ENCODE measurements at regions not wholly inside any gene's neighbourhood (a gene's known extent, or its start where the extent isn't known, plus 50 kb on each side); places are given as distances from the start of the nearest gene placed in this dataset.

DNA sequence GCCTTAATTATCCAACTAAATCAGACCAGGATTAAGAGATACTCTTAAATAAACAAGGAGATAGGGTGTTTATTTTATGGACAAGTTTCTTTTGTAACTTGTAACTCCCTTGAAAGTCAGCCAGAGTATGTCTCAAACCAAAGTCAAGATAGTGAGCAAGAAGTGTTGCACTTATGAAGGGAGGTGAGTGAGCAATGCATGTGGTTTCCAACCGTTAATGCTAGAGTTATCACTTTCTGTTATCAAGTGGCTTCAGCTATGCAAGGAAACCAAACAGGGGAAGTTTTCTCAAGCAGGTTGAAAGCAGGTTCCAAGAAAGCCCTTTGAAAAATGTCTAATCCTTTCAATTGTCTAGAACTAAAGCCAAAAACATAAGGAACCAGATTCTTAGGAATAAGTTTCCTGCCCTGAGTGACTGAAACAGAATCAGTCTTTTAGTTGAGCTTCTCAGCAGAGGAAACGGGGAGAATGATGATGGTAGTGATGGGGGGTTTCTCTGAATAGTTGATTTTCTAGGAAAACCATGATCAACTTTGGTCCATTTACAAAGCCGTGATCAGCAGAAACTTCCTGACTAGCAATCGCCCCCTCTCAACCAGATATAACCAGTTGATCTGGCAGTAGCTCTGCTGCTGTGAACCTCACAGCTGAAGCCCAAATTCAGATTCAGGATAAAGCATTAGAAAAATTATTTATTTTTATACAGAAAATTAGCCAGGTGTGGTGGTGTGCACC lies 128.4 kb downstream of the DAD1 start:
- DNase-seq (ENCODE audit: low read depth in 4 of 4, low spot score in 2 of 4): no peak

GRCh38 chr14:22458737-22459136 lies 130.3 kb downstream of the DAD1 start:
- no peak for DNase-seq (ENCODE audit: low read depth in 4 of 4, low spot score in 2 of 4)

- no peak for DNase-seq (ENCODE audit: low read depth in 4 of 4, low spot score in 2 of 4)
Observed at GRCh38 chr14:22456998-22457594, 131.9 kb downstream of the DAD1 start.

DNA sequence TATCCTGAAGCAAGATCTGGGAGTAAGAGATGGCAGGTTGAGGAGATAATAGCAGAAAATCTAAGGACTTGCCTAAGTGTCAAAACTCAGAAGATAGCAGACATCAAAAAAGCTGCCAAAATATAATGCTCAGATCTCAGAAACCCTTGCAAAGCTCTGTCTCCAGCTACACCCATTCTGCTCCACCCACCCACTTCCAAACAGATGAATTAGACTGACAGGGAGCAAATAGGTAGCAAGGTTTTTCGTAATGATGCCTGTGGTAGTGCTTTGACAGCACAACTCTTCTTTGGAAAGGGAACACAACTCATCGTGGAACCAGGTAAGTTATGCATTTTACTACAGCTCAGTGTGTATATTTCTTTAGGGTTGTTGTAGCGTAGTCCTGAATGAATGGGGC lies 132.6 kb downstream of the DAD1 start:
- DNase-seq (ENCODE audit: low read depth in 4 of 4, low spot score in 2 of 4): no peak

- DNase-seq (ENCODE audit: low read depth in 4 of 4, low spot score in 2 of 4): no peak
Observed at GRCh38 chr14:22452330-22452729, 136.7 kb downstream of the DAD1 start.

- no peak for DNase-seq (ENCODE audit: low read depth in 4 of 4, low spot score in 2 of 4)
Observed at GRCh38 chr14:22450266-22450665, 138.8 kb downstream of the DAD1 start.

GRCh38 chr14:22449600-22449905 lies 139.5 kb downstream of the DAD1 start:
- no peak for DNase-seq (ENCODE audit: low read depth in 4 of 4, low spot score in 2 of 4)

DNA sequence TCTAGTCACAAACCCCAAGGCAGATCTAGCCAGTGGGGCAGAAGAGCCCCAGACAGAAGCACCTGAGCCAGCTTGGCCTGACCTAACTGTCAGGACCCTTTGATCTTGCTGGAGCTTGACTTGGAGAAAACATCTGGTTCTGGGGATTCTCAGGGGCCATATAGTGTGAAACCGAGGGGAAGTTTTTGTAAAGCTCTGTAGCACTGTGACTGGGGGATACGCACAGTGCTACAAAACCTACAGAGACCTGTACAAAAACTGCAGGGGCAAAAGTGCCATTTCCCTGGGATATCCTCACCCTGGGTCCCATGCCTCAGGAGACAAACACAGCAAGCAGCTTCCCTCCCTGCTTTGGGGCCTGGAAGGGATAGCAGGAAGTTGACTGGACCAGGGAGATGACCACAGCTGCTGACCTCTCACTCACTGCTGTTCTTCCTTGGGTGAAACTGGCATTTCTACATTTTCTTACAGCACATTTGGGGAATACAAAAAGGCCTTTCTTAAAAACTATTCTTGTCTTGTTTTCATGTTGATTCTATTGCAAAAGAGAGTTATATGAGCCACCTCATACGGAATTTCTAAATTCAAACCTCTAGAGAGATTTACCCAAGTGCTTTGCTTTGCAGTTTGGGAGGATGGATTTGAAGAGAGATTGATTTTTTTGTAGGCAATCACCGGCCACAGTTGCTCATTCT lies 140.0 kb downstream of the DAD1 start:
- no peak for DNase-seq (ENCODE audit: low read depth in 4 of 4, low spot score in 2 of 4)

- no peak for DNase-seq (ENCODE audit: low read depth in 4 of 4, low spot score in 2 of 4)
Observed at GRCh38 chr14:22448035-22448904, 140.8 kb downstream of the DAD1 start.

DNA sequence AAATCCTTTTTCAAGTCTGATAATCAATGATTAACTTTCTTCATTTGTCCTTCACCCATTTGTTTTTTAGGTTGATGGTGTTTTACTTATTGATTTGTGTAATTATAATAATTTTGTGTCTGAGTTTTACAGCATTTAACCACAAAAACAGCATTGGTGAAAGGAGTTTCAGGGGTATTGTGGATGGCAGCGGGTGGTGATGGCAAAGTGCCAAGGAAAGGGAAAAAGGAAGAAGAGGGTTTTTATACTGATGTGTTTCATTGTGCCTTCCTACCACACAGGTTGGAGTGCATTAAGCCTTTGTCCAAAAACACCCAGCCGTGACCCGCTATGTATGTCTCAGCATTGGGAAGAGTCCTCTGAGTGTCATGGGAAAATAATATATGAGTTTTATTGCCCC lies 150.3 kb downstream of the DAD1 start:
- no peak for DNase-seq (ENCODE audit: low read depth in 4 of 4, low spot score in 2 of 4)

- DNase-seq (ENCODE audit: low read depth in 4 of 4, low spot score in 2 of 4): no peak
Observed at GRCh38 chr14:22434901-22435550, 154.0 kb downstream of the DAD1 start.

DNA sequence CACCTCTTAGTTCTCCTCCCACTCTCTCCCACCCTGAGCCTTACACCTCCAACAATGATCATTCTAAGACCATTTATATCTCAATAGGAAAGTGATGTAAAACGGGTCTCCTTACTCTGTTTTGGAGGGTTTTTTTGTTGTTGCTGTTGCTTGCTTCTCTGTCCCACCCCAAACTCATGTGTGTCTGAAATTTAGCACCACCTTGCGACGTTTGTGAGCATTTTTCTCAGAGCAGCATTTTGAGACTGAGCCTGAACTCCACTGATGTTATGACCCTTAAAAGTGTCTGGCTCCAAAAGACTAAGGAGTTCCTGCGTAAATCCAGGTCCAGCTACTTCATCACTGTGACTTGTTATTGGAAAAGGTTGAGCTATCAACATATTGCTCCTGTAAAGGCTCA lies 155.0 kb downstream of the DAD1 start:
- DNase-seq (ENCODE audit: low read depth in 4 of 4, low spot score in 2 of 4): no peak

- DNase-seq (ENCODE audit: low read depth in 4 of 4, low spot score in 2 of 4): no peak
Observed at GRCh38 chr14:22433069-22433468, 156.0 kb downstream of the DAD1 start.

- DNase-seq (ENCODE audit: low read depth in 4 of 4, low spot score in 2 of 4): peak; percentile 63 to 91 (median 77)
Observed at GRCh38 chr14:22432348-22432976, 156.6 kb downstream of the DAD1 start.

DNA sequence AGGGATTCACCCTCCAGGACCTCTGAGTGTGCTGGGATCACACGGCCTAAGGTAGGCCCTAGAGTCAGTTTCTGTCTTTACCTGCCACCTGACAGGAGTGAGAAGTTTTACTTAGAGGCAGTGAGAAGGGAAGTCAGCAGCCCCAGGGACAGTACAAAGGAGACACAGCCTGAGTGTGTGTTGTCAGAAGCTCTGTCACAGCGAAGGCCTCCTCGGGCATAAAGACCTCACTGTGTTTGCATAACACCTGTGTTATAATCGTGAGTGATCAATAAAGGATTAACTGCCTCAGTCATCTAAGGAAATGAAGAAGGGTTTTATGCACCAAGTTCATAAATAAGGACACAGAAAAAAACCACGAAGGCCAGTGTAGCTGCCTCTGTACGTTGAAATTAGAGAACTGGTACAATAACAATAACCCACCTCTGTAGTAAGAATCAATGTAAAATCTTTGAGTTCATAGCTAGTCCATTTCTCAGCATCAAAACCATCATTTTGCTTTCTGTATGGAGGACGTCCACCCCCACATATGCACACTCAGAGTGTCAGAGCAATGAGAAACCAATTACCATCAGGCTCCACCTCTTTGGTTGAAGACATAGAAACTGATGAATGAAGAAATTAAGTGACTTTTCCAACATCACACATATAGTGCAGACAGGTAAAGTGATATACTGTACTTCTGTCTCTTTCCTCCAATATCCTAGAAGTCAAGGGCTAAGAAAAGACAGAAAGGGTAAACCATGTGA lies 159.3 kb downstream of the DAD1 start:
- no peak for DNase-seq (ENCODE audit: low read depth in 4 of 4, low spot score in 2 of 4)

GRCh38 chr14:22428700-22429291 lies 160.2 kb downstream of the DAD1 start:
- DNase-seq (ENCODE audit: low read depth in 4 of 4, low spot score in 2 of 4): no peak

DNA sequence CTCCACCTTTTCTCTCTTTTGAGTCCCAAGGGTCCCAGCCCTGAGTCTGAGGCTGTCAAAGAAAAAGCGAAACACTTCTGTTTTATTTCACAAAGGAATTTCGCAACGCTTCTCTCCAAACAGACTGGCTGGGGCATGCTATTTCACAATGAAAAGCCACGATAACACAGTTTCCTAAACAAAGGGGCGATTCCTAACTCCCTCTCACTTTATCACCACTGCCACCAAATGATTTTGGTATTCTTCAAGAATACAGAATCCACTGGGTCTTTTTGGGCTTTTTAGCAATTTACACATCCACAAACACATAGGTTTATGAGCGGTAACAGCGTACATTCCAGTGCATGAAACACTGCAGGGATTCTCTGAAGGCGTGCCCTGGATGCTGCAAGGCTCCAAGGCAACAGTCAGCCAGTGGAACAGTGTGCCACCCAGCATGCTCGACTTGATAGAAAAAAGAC lies 161.2 kb downstream of the DAD1 start:
- no peak for DNase-seq (ENCODE audit: low read depth in 4 of 4, low spot score in 2 of 4)

- DNase-seq (ENCODE audit: low read depth in 4 of 4, low spot score in 2 of 4): no peak
Observed at GRCh38 chr14:22426711-22427110, 162.3 kb downstream of the DAD1 start.

- DNase-seq (ENCODE audit: low read depth in 4 of 4, low spot score in 2 of 4): no peak
Observed at GRCh38 chr14:22423958-22424357, 165.1 kb downstream of the DAD1 start.

Data from left renal cortex interstitium (tissue), 4 donors.